ENCODE measurements at regions not wholly inside any gene's neighbourhood (a gene's known extent, or its start where the extent isn't known, plus 50 kb on each side); places are given as distances from the start of the nearest gene placed in this dataset.

- TF ChIP-seq CSRNP3 (CRISPR knock-in tag; IDR thresholded peaks at IDR 0.05) (no peak), PPARA (CRISPR knock-in tag; IDR thresholded peaks at IDR 0.05; ENCODE audit: borderline replicate concordance) (no peak), RARB (CRISPR knock-in tag; IDR thresholded peaks at IDR 0.05) (no peak), ZNF70 (CRISPR knock-in tag; IDR thresholded peaks at IDR 0.05) (no peak), ZFP3 (CRISPR knock-in tag; IDR thresholded peaks at IDR 0.05) (no peak), CREB5 (CRISPR knock-in tag; IDR thresholded peaks at IDR 0.05; ENCODE audit: low read depth) (no peak), BACH2 (CRISPR knock-in tag; IDR thresholded peaks at IDR 0.05; ENCODE audit: borderline replicate concordance) (no peak), CSDC2 (CRISPR knock-in tag; IDR thresholded peaks at IDR 0.05) (no peak), GLIS3 (CRISPR knock-in tag; IDR thresholded peaks at IDR 0.05) (no peak), ISL1 (CRISPR knock-in tag; IDR thresholded peaks at IDR 0.05) (no peak), TSHZ2 (CRISPR knock-in tag; IDR thresholded peaks at IDR 0.05) (no peak; the same call in 1 of the 2 replicates), OSR1 (CRISPR knock-in tag; IDR thresholded peaks at IDR 0.05) (no peak), ZC3H10 (CRISPR knock-in tag; IDR thresholded peaks at IDR 0.05) (no peak), ESRRG (CRISPR knock-in tag; IDR thresholded peaks at IDR 0.05) (no peak), POU6F1 (CRISPR knock-in tag; IDR thresholded peaks at IDR 0.05; ENCODE audit: borderline replicate concordance, low read depth) (no peak), ZNF565 (CRISPR knock-in tag; conservative IDR thresholded peaks at IDR 0.05; ENCODE audit: low read depth) (no peak), SNAI2 (CRISPR knock-in tag; IDR thresholded peaks at IDR 0.05) (no peak), TCF4 (CRISPR knock-in tag; IDR thresholded peaks at IDR 0.05; ENCODE audit: borderline replicate concordance) (no peak), ZNF8 (CRISPR knock-in tag; IDR thresholded peaks at IDR 0.05) (no peak)
- peak; percentile 97 for ATAC-seq
Observed at GRCh38 chr20:2206957-2207769, 88.6 kb upstream of the TGM3 start.

- TF ChIP-seq ZNF8 (CRISPR knock-in tag; IDR thresholded peaks at IDR 0.05) (no peak), CREB5 (CRISPR knock-in tag; IDR thresholded peaks at IDR 0.05; ENCODE audit: low read depth) (no peak), POU6F1 (CRISPR knock-in tag; IDR thresholded peaks at IDR 0.05; ENCODE audit: borderline replicate concordance, low read depth) (no peak)
Observed at GRCh38 chr20:2207770-2208097, 88.1 kb upstream of the TGM3 start.

GRCh38 chr20:2208897-2209296 is 86.9 kb upstream of the TGM3 start:
- ATAC-seq, result no peak
- TF ChIP-seq CREB5 (CRISPR knock-in tag; IDR thresholded peaks at IDR 0.05; ENCODE audit: low read depth) (no peak), RARB (CRISPR knock-in tag; IDR thresholded peaks at IDR 0.05) (no peak), ZFP30 (CRISPR knock-in tag; IDR thresholded peaks at IDR 0.05) (no peak)

More at GRCh38 chr20:2207770-2208097, 88.1 kb upstream of the TGM3 start:
- ATAC-seq, result no peak

Measured in SK-N-SH treated with all-trans-retinoic acid at 6 μM for 48 hours (cell line).